Suprapubic skin (tissue), 4 donors: ENCODE measurements at regions not wholly inside any gene's neighbourhood (a gene's known extent, or its start where the extent isn't known, plus 50 kb on each side); places are given as distances from the start of the nearest gene placed in this dataset.
A peak's percentile ranks its signal among the peaks of the same experiment; 100 is the strongest.
"Not testable (repeated sequence)": the region's sequence is repeated elsewhere in the genome, so short reads cannot be mapped to it uniquely, and the experiment has no call there.

Source experiments
- DNase-seq, 2 donors: peaks; one replicate each; pipeline ENCODE4 v3.0.0-alpha.2; 2019; ENCODE audit warnings: low spot score in 2 of 2
- H3K27ac ChIP-seq: fragments of 200-600 bp; sonication (generic); one replicate; pipeline ENCODE4 v1.5.1; 2019
- H3K27me3 ChIP-seq: fragments of 200-600 bp; sonication (generic); one replicate; pipeline ENCODE4 v1.5.1; 2019
- H3K36me3 ChIP-seq: fragments of 200-600 bp; sonication (generic); one replicate; pipeline ENCODE4 v1.5.1; 2019
- H3K4me1 ChIP-seq: fragments of 200-600 bp; sonication (generic); one replicate; pipeline ENCODE4 v1.5.1; 2019
- H3K4me3 ChIP-seq: fragments of 200-600 bp; sonication (generic); one replicate; pipeline ENCODE4 v1.5.1; 2019; ENCODE audit warnings: mild to moderate bottlenecking
- H3K9me3 ChIP-seq: fragments of 200-600 bp; sonication (generic); one replicate; pipeline ENCODE4 v1.5.1; 2019
- EP300 ChIP-seq: sonication (generic); formaldehyde crosslinking; IDR thresholded peaks from one replicate; pipeline ENCODE4 v1.6.1; 2017; ENCODE audit warnings: antibody characterized with exemption
- POLR2A ChIP-seq, 2 donors: fragments of 450-650 bp; IDR thresholded peaks; one replicate each; pipeline ENCODE4 v1.6.1; 2017; ENCODE audit warnings: antibody characterized with exemption in 2 of 2, mild to moderate bottlenecking in 2 of 2, moderate library complexity in 2 of 2
- POLR2AphosphoS5 ChIP-seq, 3 donors: sonication (generic); formaldehyde crosslinking; IDR thresholded peaks; one replicate each; pipeline ENCODE4 v1.6.1; 2017; ENCODE audit warnings: antibody characterized with exemption in 3 of 3
- WGBS: methylation state at CpG from one replicate; pipeline ENCODE4 v1.1.5; 2018; 5-methylcytosine and 5-hydroxymethylcytosine counted together
- TF ChIP-seq, protein P1 (sequence below), 2 donors: fragments of 200-600 bp in 1 of 2; fragments of 450-650 bp in 1 of 2; sonication (generic) in 1 of 2; IDR thresholded peaks; one replicate each; pipeline ENCODE4 v1.5.1; 2016 to 2019; ENCODE audit warnings: antibody characterized with exemption in 2 of 2, mild to moderate bottlenecking in 1 of 2, moderate library complexity in 1 of 2

DNA sequence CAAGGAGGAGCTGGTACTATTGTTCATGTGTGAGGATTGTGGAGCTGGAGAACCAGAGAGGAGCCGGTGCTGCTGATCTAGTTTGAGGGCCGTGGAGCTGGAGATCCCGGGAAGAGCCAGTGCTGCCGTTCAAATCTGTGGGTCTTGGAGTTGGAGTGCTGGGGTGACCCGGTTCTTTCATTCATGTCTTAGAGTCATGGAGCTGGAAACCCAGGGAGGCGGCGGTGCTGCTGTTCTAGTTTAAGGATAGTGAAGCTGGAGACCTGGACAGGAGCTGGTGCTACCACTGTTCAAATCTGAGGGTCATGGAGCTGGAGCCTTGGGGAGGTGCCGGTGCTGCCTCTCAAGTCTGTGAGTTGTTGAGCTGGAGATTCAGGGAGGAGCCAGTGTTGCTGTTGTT is 88.5 kb upstream of the ZNF479 start:
- TF ChIP-seq POLR2A (IDR thresholded peaks at IDR 0.05), result no peak
- TF ChIP-seq EP300, result no peak
- TF ChIP-seq POLR2AphosphoS5 (IDR thresholded peaks at IDR 0.05), result no peak
- TF ChIP-seq, protein P1, sequence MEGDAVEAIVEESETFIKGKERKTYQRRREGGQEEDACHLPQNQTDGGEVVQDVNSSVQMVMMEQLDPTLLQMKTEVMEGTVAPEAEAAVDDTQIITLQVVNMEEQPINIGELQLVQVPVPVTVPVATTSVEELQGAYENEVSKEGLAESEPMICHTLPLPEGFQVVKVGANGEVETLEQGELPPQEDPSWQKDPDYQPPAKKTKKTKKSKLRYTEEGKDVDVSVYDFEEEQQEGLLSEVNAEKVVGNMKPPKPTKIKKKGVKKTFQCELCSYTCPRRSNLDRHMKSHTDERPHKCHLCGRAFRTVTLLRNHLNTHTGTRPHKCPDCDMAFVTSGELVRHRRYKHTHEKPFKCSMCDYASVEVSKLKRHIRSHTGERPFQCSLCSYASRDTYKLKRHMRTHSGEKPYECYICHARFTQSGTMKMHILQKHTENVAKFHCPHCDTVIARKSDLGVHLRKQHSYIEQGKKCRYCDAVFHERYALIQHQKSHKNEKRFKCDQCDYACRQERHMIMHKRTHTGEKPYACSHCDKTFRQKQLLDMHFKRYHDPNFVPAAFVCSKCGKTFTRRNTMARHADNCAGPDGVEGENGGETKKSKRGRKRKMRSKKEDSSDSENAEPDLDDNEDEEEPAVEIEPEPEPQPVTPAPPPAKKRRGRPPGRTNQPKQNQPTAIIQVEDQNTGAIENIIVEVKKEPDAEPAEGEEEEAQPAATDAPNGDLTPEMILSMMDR (IDR thresholded peaks at IDR 0.05), result no peak
- H3K4me3 ChIP-seq, result no peak overlapping the region
- 95% methylated on average over 8 of the region's 8 CpGs for WGBS
- no peaks in the 10 kb centered on the region for H3K27me3 ChIP-seq
- peaks cover 28% of the 10 kb centered on the region for H3K9me3 ChIP-seq
- no peaks in the 10 kb centered on the region for H3K36me3 ChIP-seq
- DNase-seq, result no peak
- no peak overlapping the region for H3K27ac ChIP-seq
- H3K4me1 ChIP-seq, result no peaks in the 10 kb centered on the region

DNA sequence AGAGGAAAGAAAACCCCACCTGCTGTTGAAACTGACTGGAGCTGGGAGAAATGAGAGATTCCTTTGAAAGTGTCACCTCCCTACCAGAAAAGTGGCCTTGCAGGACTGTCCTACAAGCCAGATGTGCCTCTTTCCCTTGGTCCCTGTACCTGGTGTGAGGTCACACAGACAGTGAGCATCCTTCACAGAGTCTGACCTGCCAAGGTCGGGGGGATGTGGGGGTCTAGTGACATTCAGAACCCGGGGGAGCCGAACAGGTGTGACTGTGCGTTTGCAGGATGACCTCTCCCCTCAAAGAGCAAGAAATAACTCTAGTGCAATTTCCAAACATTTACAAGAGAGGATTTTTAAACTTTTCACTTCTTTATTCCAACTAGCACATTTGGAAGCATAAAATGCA is 93.4 kb upstream of the ZNF479 start:
- Histone ChIP-seq H3K9me3 (peaks cover 19% of the 10 kb centered on the region), H3K36me3 (no peaks in the 10 kb centered on the region), H3K27me3 (no peaks in the 10 kb centered on the region), H3K4me3 (no peak overlapping the region), H3K4me1 (no peaks in the 10 kb centered on the region), H3K27ac (no peak overlapping the region)
- no peak for TF ChIP-seq POLR2AphosphoS5 (IDR thresholded peaks at IDR 0.05)
- no peak for TF ChIP-seq POLR2A (IDR thresholded peaks at IDR 0.05)
- TF ChIP-seq EP300, result no peak
- TF ChIP-seq, protein P1 (IDR thresholded peaks at IDR 0.05), result no peak
- WGBS, result 66% methylated on average over 4 of the region's 4 CpGs
- no peak for DNase-seq

DNA sequence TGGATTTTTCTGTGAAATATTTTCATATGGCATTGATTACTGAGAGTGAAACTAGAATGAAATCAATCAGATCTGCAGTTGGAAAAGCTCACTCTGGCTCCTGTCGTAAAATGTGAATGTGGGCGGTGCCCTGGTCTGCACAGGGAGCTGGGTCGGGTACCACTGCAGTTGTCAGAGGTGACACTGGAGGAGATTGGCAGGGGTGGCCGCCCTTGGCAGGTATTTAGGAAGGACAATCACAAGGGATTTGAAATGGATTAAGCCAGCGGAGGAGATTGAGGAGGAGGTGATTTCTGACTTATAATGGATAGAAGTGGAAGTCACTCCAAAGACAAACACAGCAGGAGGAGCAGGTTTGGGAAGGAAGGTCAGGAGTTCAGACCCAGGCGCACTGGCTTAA is 109.0 kb upstream of the ZNF479 start:
- not testable (repeated sequence) for H3K4me3 ChIP-seq, H3K36me3 ChIP-seq, H3K27ac ChIP-seq, H3K27me3 ChIP-seq, DNase-seq, H3K4me1 ChIP-seq
- WGBS, result 88% methylated on average over 6 of the region's 6 CpGs
- H3K9me3 ChIP-seq, result peaks cover 32% of the 10 kb centered on the region

DNA sequence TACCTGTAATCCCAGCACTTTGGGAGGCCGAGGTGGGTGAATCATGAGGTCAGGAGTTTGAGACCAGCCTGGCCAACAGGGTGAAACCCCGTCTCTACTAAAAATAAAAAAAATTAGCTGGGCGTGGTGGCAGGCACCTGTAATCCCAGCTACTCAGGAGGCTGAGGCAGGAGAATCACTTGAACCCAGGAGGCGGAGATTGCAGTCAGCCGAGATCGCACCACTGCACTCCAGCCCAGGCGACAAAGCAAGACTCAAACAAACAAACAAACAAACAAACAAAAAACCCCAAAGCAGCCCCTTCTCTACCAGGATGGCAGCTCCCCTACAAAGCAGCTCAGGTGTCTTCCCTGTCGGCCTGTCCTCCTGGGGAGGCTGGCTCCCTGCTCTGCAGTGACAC is 111.3 kb upstream of the ZNF479 start:
- H3K27me3 ChIP-seq, H3K36me3 ChIP-seq, H3K27ac ChIP-seq, H3K4me3 ChIP-seq, H3K4me1 ChIP-seq: not testable (repeated sequence)
- WGBS, result 85% methylated on average over 7 of the region's 8 CpGs
- DNase-seq, result peak in 1 of 2 donors; percentile 8
- peaks cover 30% of the 10 kb centered on the region for H3K9me3 ChIP-seq

DNA sequence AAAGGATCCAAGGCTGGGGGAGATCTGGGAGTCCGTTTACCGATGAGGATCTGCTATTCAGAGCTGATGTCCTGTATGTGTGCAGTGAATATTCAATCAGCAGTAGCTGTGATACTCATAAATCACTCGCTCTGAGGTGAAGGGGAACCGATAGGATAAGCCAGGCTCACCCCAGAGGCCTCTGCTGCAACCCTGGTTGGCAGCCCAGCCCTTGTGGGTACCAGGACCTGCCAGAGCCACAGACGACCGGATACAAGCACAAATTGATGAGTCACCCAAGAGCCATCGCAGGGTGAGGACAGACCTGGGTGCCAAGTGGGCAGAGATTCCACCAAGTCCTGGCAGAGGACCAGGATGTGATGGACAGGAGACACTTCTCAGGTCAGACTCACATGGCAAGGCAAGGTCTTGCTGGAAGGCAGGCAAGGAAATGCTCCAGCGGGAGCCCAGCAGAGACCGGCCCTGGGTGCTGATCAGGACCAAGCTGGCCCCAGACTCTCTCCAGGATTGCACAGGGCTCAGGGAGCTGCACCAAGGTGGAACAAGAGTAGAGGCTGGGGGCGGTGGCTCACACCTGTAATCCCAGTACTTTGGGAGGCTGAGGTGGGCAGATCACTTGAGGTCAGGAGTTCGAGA is 112.2 kb upstream of the ZNF479 start:
- H3K9me3 ChIP-seq, result peaks cover 27% of the 10 kb centered on the region
- H3K4me3 ChIP-seq, DNase-seq, H3K27me3 ChIP-seq, H3K36me3 ChIP-seq, H3K27ac ChIP-seq, H3K4me1 ChIP-seq: not testable (repeated sequence)
- 79% methylated on average over 10 of the region's 11 CpGs for WGBS

GRCh38 chr7:57245206-57245605 is 113.0 kb upstream of the ZNF479 start:
- 78% methylated on average over 4 of the region's 4 CpGs for WGBS
- H3K27me3 ChIP-seq, result no peaks in the 10 kb centered on the region
- H3K4me1 ChIP-seq, result no peaks in the 10 kb centered on the region
- H3K9me3 ChIP-seq, result peaks cover 22% of the 10 kb centered on the region
- no peaks in the 10 kb centered on the region for H3K36me3 ChIP-seq
- DNase-seq, result peak in 1 of 2 donors; percentile 52
- TF ChIP-seq POLR2A (IDR thresholded peaks at IDR 0.05), result no peak
- H3K4me3 ChIP-seq, result no peak overlapping the region
- no peak overlapping the region for H3K27ac ChIP-seq

GRCh38 chr7:57250801-57251200 is 118.6 kb upstream of the ZNF479 start:
- H3K9me3 ChIP-seq, result peaks cover 9% of the 10 kb centered on the region
- no peaks in the 10 kb centered on the region for H3K36me3 ChIP-seq
- TF ChIP-seq POLR2A (IDR thresholded peaks at IDR 0.05), result no peak
- TF ChIP-seq POLR2AphosphoS5 (IDR thresholded peaks at IDR 0.05), result no peak
- TF ChIP-seq, protein P1 (IDR thresholded peaks at IDR 0.05), result no peak
- no peak for TF ChIP-seq EP300
- H3K4me3 ChIP-seq, result no peak overlapping the region
- WGBS, result 54% methylated on average over 1 of the region's 2 CpGs
- no peaks in the 10 kb centered on the region for H3K27me3 ChIP-seq
- DNase-seq, result no peak
- no peaks in the 10 kb centered on the region for H3K4me1 ChIP-seq
- no peak overlapping the region for H3K27ac ChIP-seq
